Ovary (tissue), 7 donors: ENCODE measurements at regions not wholly inside any gene's neighbourhood (a gene's known extent, or its start where the extent isn't known, plus 50 kb on each side); places are given as distances from the start of the nearest gene placed in this dataset.

Experiments used
- DNase-seq, 5 donors: peaks; one replicate each; pipeline ENCODE4 v3.0.0-alpha.2; 2019 to 2020
- H3K27ac ChIP-seq, 2 donors: fragments of 200-600 bp; one replicate each; pipeline versions ENCODE4 v1.5.1 to v1.8.0; 2019 to 2022
- H3K27me3 ChIP-seq: fragments of 200-600 bp; one replicate; pipeline ENCODE4 v1.8.0; 2022
- H3K36me3 ChIP-seq: fragments of 200-600 bp; sonication (generic); one replicate; pipeline ENCODE4 v1.5.1; 2019
- H3K4me1 ChIP-seq: one replicate; pipeline ENCODE4 v1.8.1; 2013; ENCODE audit warnings: mild to moderate bottlenecking, moderate library complexity; ENCODE audit not compliant: insufficient read depth
- H3K4me3 ChIP-seq: fragments of 200-600 bp; sonication (generic); one replicate; pipeline ENCODE4 v1.5.1; 2017
- H3K9me3 ChIP-seq, 2 donors: fragments of 200-600 bp in 1 of 2; sonication (generic) in 1 of 2; one replicate each; pipeline versions ENCODE4 v1.5.1 to v1.8.1; 2013 to 2019; ENCODE audit warnings: mild to moderate bottlenecking in 1 of 2, moderate library complexity in 1 of 2
- EP300 ChIP-seq: sonication (generic); formaldehyde crosslinking; IDR thresholded peaks from one replicate; pipeline ENCODE4 v1.6.1; 2017; ENCODE audit warnings: antibody characterized with exemption
- POLR2A ChIP-seq: fragments of 450-650 bp; IDR thresholded peaks from one replicate; pipeline ENCODE4 v1.6.1; 2017; ENCODE audit warnings: antibody characterized with exemption, mild to moderate bottlenecking, moderate library complexity
- WGBS, 3 donors: extraction: QIAGEN DNeasy Blood & Tissue Kit in 1 of 3; methylation state at CpG; one replicate each; pipeline versions ENCODE4 v1.1.5 to v1.1.7; 2013 to 2017; 5-methylcytosine and 5-hydroxymethylcytosine counted together
- intact Hi-C, 4 donors: fragments of 100-400 bp; cut with DNase I; formaldehyde crosslinking; loops; one replicate each; pipeline versions ENCODE4 v1.11.0 to v1.15.1; 2022 to 2023
- TF ChIP-seq, protein P1 (sequence below), 3 donors: fragments of 450-650 bp in 2 of 3; fragments of 200-600 bp in 1 of 3; IDR thresholded peaks; one replicate each; pipeline versions ENCODE4 v1.5.1 to v1.8.0; 2016 to 2022; ENCODE audit warnings: antibody characterized with exemption in 3 of 3, mild to moderate bottlenecking in 1 of 3
- donor health status: DM: no; HTN: no; CAD: no; lungs with moderate emphysema.
- donor health status: DM: no; HTN: no; CAD: no.
- donor health status: Bipolar disorder and iron deficiency.
- donor health status: DM: no; HTN: no; CAD: no.
- donor health status: DM: yes; HTN: yes; CAD: no.

DNA sequence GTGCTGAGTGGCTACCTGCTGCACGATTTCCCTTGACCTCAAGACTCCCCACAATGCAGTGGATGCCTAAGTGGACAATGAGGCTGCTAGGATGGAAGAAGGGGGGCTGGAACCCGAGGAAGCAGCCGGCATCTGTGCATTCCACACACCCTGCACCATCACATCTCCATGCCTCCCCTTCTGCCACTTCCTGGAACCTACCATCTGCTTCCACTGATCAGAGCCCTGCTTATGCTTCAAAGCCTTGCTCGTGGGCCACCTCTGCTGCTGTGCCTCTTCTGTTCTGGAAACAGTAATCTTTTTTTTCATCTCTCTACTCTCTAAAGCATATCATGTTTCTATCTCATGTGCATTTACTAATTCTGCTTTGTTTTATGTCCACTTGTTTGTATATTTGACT lies 66.2 kb upstream of the WDR26 start:
- WGBS, 3 donors = 86 to 94% (median 88%) methylated on average over 4 of the region's 4 CpGs
- H3K27ac ChIP-seq = no peak overlapping the region

GRCh38 chr1:224501836-224502235 lies 67.2 kb upstream of the WDR26 start:
- WGBS, 3 donors = 96 to 99% (median 96%) methylated on average over 4 of the region's 4 CpGs
- TF ChIP-seq, protein P1, sequence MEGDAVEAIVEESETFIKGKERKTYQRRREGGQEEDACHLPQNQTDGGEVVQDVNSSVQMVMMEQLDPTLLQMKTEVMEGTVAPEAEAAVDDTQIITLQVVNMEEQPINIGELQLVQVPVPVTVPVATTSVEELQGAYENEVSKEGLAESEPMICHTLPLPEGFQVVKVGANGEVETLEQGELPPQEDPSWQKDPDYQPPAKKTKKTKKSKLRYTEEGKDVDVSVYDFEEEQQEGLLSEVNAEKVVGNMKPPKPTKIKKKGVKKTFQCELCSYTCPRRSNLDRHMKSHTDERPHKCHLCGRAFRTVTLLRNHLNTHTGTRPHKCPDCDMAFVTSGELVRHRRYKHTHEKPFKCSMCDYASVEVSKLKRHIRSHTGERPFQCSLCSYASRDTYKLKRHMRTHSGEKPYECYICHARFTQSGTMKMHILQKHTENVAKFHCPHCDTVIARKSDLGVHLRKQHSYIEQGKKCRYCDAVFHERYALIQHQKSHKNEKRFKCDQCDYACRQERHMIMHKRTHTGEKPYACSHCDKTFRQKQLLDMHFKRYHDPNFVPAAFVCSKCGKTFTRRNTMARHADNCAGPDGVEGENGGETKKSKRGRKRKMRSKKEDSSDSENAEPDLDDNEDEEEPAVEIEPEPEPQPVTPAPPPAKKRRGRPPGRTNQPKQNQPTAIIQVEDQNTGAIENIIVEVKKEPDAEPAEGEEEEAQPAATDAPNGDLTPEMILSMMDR (IDR thresholded peaks at IDR 0.05) = no peak
- TF ChIP-seq EP300 (no peak), POLR2A (no peak)
- peaks cover 20% of the 10 kb centered on the region for H3K4me1 ChIP-seq
- intact Hi-C loops = no loop called here
- no peak overlapping the region for H3K4me3 ChIP-seq
- no peaks in the 10 kb centered on the region for H3K9me3 ChIP-seq
- H3K27ac ChIP-seq = peak overlapping the region; percentile 11 to 60
- no peaks in the 10 kb centered on the region for H3K36me3 ChIP-seq
- DNase-seq = no peak
- H3K27me3 ChIP-seq = no peaks in the 10 kb centered on the region

More for the DNA sequence above, 66.2 kb upstream of the WDR26 start:
- TF ChIP-seq, protein P1 (IDR thresholded peaks at IDR 0.05) = no peak
- no peak for TF ChIP-seq POLR2A
- no peak for TF ChIP-seq EP300
- no peaks in the 10 kb centered on the region for H3K27me3 ChIP-seq
- no peaks in the 10 kb centered on the region for H3K9me3 ChIP-seq
- peaks cover 20% of the 10 kb centered on the region for H3K4me1 ChIP-seq
- H3K4me3 ChIP-seq = no peak overlapping the region
- no peaks in the 10 kb centered on the region for H3K36me3 ChIP-seq
- DNase-seq = no peak
- intact Hi-C loops = no loop called here

DNA sequence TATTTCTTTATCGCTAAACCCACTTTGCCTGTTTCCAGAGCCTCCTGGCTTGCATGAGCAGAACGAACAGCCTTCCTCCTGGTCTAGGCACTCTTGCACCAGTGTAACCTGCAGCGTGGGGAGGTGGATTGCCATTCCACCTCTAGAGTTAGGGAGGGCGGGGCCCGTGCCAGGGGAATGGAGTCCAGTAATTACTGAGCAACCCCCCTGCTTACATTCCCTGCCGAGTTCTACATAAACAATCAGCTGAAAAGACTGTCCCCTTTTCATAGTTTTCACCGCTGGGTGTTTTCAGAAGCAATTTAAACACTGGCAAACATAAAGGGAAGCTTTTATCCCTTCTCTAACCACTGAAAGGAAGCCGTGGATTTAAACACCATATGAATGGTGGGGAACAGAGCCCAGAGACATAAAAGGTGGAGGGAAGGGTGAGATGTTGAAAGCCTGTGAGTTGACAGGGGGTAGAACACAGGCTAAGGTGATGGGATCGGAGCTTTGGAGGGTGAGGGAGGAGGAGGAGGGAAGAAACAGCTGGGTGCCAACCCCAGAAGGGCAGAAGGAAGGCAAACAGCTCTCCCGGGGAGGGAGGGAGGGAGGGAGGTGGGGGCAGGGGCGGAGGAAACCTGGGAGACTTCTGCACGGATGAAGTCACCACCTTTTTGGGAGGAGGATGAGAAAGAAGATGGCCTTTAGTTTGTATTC lies 68.0 kb upstream of the WDR26 start:
- Histone ChIP-seq H3K9me3 (no peaks in the 10 kb centered on the region), H3K27ac (peak overlapping the region; percentile 37 to 60), H3K36me3 (no peaks in the 10 kb centered on the region), H3K4me1 (peaks cover 20% of the 10 kb centered on the region), H3K27me3 (no peaks in the 10 kb centered on the region), H3K4me3 (no peak overlapping the region)
- TF ChIP-seq, protein P1 (IDR thresholded peaks at IDR 0.05) = no peak
- TF ChIP-seq POLR2A (no peak), EP300 (no peak)
- peak in 4 of 5 donors; percentile 16 to 47 (median 30) for DNase-seq
- 16 to 27% (median 22%) methylated on average over 12 of the region's 12 CpGs for WGBS, 3 donors
- intact Hi-C loops = no loop called here

DNA sequence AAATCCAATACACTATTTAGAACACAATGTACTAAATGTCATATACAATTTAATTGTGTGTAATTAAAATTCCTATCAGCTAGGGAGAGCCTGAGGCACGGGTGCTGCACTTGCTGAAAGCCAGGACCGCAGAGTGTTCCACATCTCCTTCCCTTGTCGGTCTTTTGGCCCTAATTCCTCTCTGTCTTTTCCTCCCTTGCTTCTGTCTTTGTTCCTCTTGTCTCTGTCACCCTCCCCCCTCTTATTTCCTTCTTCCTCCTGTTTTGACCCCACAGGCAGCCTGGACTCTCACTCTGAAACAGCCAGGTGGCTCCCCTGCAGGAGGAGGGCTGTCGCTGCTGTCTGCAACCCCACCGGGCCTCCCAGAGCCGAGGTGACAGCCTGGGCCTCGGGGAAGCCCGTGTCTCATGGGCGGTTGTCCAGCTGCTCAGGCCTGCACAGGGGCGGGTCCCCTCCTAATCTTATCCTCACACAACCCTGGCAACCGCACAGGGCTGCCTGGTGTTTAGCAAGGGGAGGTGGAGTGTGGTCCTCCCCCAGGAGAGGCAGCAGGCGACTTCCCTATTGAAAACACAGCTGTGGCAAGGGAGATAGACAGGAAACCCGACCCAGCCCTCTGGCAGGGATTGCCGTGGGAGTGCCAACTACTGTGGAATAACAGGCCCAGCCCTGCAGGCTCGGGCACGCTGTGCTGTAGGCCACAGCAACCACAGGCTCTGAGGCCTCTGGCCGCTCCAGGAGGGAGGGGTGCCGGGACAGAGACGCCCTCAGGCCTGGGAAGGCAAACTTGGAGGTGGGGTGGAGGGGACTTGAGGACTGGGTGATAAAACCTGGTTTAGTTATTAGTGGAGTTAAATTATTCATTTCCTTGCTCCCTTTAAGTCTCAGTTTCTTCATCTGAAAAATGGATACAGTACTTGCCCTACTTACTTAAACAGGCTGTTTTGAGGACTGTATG lies 68.8 kb upstream of the WDR26 start:
- peak overlapping the region in 1 of 2 donors; percentile 60 for H3K27ac ChIP-seq
- H3K4me3 ChIP-seq = no peak overlapping the region
- H3K27me3 ChIP-seq = no peaks in the 10 kb centered on the region
- TF ChIP-seq EP300 (no peak), POLR2A (no peak)
- TF ChIP-seq, protein P1 (IDR thresholded peaks at IDR 0.05) = no peak
- WGBS, 3 donors = 4 to 5% (median 4%) methylated on average over 19 of the region's 19 CpGs
- intact Hi-C loops = no loop called here
- no peaks in the 10 kb centered on the region for H3K9me3 ChIP-seq
- DNase-seq = peak; percentile 54 to 74 (median 65)
- H3K4me1 ChIP-seq = peaks cover 18% of the 10 kb centered on the region
- H3K36me3 ChIP-seq = no peaks in the 10 kb centered on the region
